K562 (cell line): ENCODE measurements at regions not wholly inside any gene's neighbourhood (a gene's known extent, or its start where the extent isn't known, plus 50 kb on each side); places are given as distances from the start of the nearest gene placed in this dataset.

Experiments used
- ATAC-seq: fragments of 200-7000 bp; cut with Tn5 transposase; 3 replicates; pipeline ENCODE4 v1.9.1; 2020; ENCODE audit warnings: moderate library complexity
- BruUV-seq: library from RNA; stranded (reverse); fragments of 400-500 nt; replicated peaks from 2 replicates; lab custom pipeline; 2021; lab: Mats Ljungman, UMichigan
- CTCF ChIA-PET: fragments of 300-600 bp; formaldehyde crosslinking; extraction: SDS; loops from one replicate; lab custom pipeline; 2021; ENCODE audit warnings: low intra/inter-chr PET ratio; lab: Yijun Ruan, JAX
- POLR2A ChIA-PET: fragments of 300-600, 350-650 bp; sonication (Branson Sonifier 250); formaldehyde crosslinking; extraction: SDS; loops from one replicate; lab custom pipeline; 2021; ENCODE audit warnings: antibody characterized with exemption, inconsistent platforms; lab: Yijun Ruan, JAX
- DNase-seq, 4 experiments: peaks; one replicate each; pipeline versions ENCODE4 v3.0.0 to v3.0.0-alpha.2; 2011 to 2018; ENCODE audit warnings: low spot score in 3 of 4, mixed read lengths in 3 of 4; ENCODE audit errors: extremely low read depth in 1 of 4
- FAIRE-seq: peaks from 2 replicates; lab custom pipeline; 2011; peaks lifted over from hg19 to GRCh38; lab: Jason Lieb, UNC
- H2AFZ ChIP-seq: 2 replicates; pipeline ENCODE4 v1.6.0; 2011; ENCODE audit warnings: low read depth, low read length, control low read depth, inconsistent platforms
- H3K27ac ChIP-seq: fragments of 200-600 bp; 3 replicates; pipeline ENCODE4 v1.8.0; 2011; ENCODE audit warnings: low read depth, mild to moderate bottlenecking, control low read depth, inconsistent platforms, low read length, moderate library complexity, mixed read lengths; ENCODE audit errors: extremely low read depth
- H3K27me3 ChIP-seq, 2 experiments: fragments of 300-600 bp in 1 of 2; 2 replicates in 1 of 2; 3 replicates in 1 of 2; pipeline versions ENCODE4 v1.6.0 to v1.8.0; 2011; ENCODE audit warnings: inconsistent platforms in 2 of 2, low read length in 2 of 2, mild to moderate bottlenecking in 1 of 2, mixed read lengths in 1 of 2, moderate library complexity in 1 of 2; ENCODE audit not compliant: control insufficient read depth in 2 of 2, insufficient read depth in 2 of 2
- H3K36me3 ChIP-seq: fragments of 300-600 bp; 3 replicates; pipeline ENCODE4 v1.8.0; 2011; ENCODE audit warnings: mild to moderate bottlenecking, low read length, inconsistent platforms; ENCODE audit not compliant: control insufficient read depth, insufficient read depth
- H3K4me1 ChIP-seq, 2 experiments: fragments of 200-600 bp in 1 of 2; replicated peaks in 1 of 2; 2 replicates in 1 of 2; 3 replicates in 1 of 2; pipeline versions ENCODE4 v1.5.1 to v1.8.0; 2011; ENCODE audit warnings: inconsistent platforms in 2 of 2, low read length in 2 of 2, mild to moderate bottlenecking in 1 of 2, mixed read lengths in 1 of 2, moderate library complexity in 1 of 2; ENCODE audit not compliant: control insufficient read depth in 2 of 2, insufficient read depth in 2 of 2
- H3K4me2 ChIP-seq: 2 replicates; pipeline ENCODE4 v1.6.1; 2011; ENCODE audit warnings: low read length, control low read depth, inconsistent platforms, mixed read lengths; ENCODE audit not compliant: insufficient read depth
- H3K4me3 ChIP-seq: fragments of 200-600 bp; sonication (generic), shearing (Covaris generic); 2 replicates; pipeline ENCODE4 v1.5.1; 2016; ENCODE audit warnings: control low read depth, inconsistent platforms
- H3K79me2 ChIP-seq: fragments of 200-600 bp; 3 replicates; pipeline ENCODE4 v1.8.0; 2011; ENCODE audit warnings: low read length, inconsistent platforms; ENCODE audit not compliant: control insufficient read depth, insufficient read depth
- H3K9ac ChIP-seq, 2 experiments: 2 replicates each; pipeline versions ENCODE4 v1.6.0 to v1.6.1; 2011; ENCODE audit warnings: low read depth in 2 of 2, low read length in 2 of 2, control low read depth in 1 of 2, inconsistent platforms in 1 of 2, mild to moderate bottlenecking in 1 of 2, mixed read lengths in 1 of 2; ENCODE audit not compliant: insufficient read depth in 1 of 2
- H3K9me1 ChIP-seq: one replicate; pipeline ENCODE4 v1.6.0; 2011; ENCODE audit warnings: inconsistent platforms, mild to moderate bottlenecking, low read length, moderate library complexity; ENCODE audit not compliant: control insufficient read depth, insufficient read depth
- H3K9me3 ChIP-seq: replicated peaks from 2 replicates; pipeline ENCODE4 v1.5.1; 2011; ENCODE audit warnings: low read depth, low read length, inconsistent platforms; ENCODE audit not compliant: control insufficient read depth, insufficient read depth
- H4K20me1 ChIP-seq: replicated peaks from 2 replicates; pipeline ENCODE4 v1.6.1; 2011; ENCODE audit warnings: low read length, inconsistent platforms, mixed read lengths; ENCODE audit not compliant: control insufficient read depth, insufficient read depth
- BDP1 ChIP-seq: IDR thresholded peaks from 3 replicates; pipeline ENCODE4 v1.6.1; 2011; ENCODE audit not compliant: insufficient read length, insufficient read depth
- CREB5 ChIP-seq: fragments of 250-450 bp; sonication (Bioruptor Pico); IDR thresholded peaks from 2 replicates; pipeline ENCODE4 v1.5.0; 2020; ENCODE audit warnings: mild to moderate bottlenecking
- CREM ChIP-seq: IDR thresholded peaks from 2 replicates; pipeline ENCODE4 v1.6.1; 2014; ENCODE audit warnings: antibody characterized with exemption, low read depth
- DDX20 ChIP-seq: fragments of 450-650 bp; IDR thresholded peaks from 2 replicates; pipeline ENCODE4 v1.6.1; 2016; ENCODE audit warnings: missing genetic modification characterization, low read depth, mild to moderate bottlenecking, missing compliant biosample characterization, moderate library complexity
- GATAD2A ChIP-seq: fragments of 450-650 bp; IDR thresholded peaks from 2 replicates; pipeline ENCODE4 v1.6.1; 2017
- IFI16 ChIP-seq: fragments of 250-450 bp; sonication (Bioruptor Pico); IDR thresholded peaks from 2 replicates; pipeline ENCODE4 v2.1.2; 2022; ENCODE audit warnings: mild to moderate bottlenecking, inconsistent platforms
- MCM2 ChIP-seq: fragments of 450-650 bp; IDR thresholded peaks from 2 replicates; pipeline ENCODE4 v1.6.1; 2017; ENCODE audit warnings: low read depth, mild to moderate bottlenecking
- MXD1 ChIP-seq: fragments of 250-450 bp; sonication (Bioruptor Pico); IDR thresholded peaks from 2 replicates; pipeline ENCODE4 v1.8.0; 2021; ENCODE audit warnings: borderline replicate concordance, mild to moderate bottlenecking, moderate library complexity; ENCODE audit not compliant: poor library complexity, severe bottlenecking
- PHF20 ChIP-seq: fragments of 450-650 bp; IDR thresholded peaks from 2 replicates; pipeline ENCODE4 v1.6.1; 2018; ENCODE audit not compliant: partially characterized antibody
- POLR2AphosphoS5 ChIP-seq: IDR thresholded peaks from 2 replicates; pipeline ENCODE4 v1.6.1; 2011; ENCODE audit warnings: mild to moderate bottlenecking, low read depth, low read length, moderate library complexity; ENCODE audit not compliant: control insufficient read depth, insufficient read depth
- RAD51 ChIP-seq: fragments of 450-650 bp; IDR thresholded peaks from 2 replicates; pipeline ENCODE4 v1.7.1; 2016; ENCODE audit warnings: low read depth, mild to moderate bottlenecking, borderline replicate concordance
- SMARCA4 ChIP-seq: fragments of 450-650 bp; IDR thresholded peaks from 2 replicates; pipeline ENCODE4 v1.6.1; 2016
- ZNF77 ChIP-seq: fragments of 250-450 bp; sonication (Bioruptor Pico); IDR thresholded peaks from 2 replicates; pipeline ENCODE4 v1.5.0; 2020
- WGBS: fragments of 100-300 bp; shearing (Covaris generic); methylation state at CpG from one replicate; pipeline ENCODE4 v1.1.6; 2016; ENCODE audit warnings: low coverage, mixed read lengths; ENCODE audit not compliant: insufficient coverage; ENCODE audit errors: missing lambda C conversion rate; 5-methylcytosine and 5-hydroxymethylcytosine counted together
- in situ Hi-C: fragments of 300-500 bp; cut with MboI; formaldehyde crosslinking; loops from 4 replicates; pipeline ENCODE4 v1.15.0; 2018; ENCODE audit warnings: inconsistent platforms, mixed read lengths
- intact Hi-C: fragments of 100-400 bp; cut with micrococcal nuclease; formaldehyde crosslinking; loops from 2 replicates; pipeline ENCODE4 v1.14.2; 2022

- Histone ChIP-seq H3K27me3 (no peaks in the 10 kb centered on the region), H3K27ac (no peak overlapping the region), H3K79me2 (no peaks in the 10 kb centered on the region), H2AFZ (no peak overlapping the region), H3K4me3 (no peak overlapping the region), H3K9ac (no peak overlapping the region), H3K4me1 (no peaks in the 10 kb centered on the region; a peak in 1 of 5 replicates), H3K4me2 (no peak overlapping the region), H3K9me3 (no peaks in the 10 kb centered on the region), H3K36me3 (no peaks in the 10 kb centered on the region), H4K20me1 (no peaks in the 10 kb centered on the region), H3K9me1 (no peaks in the 10 kb centered on the region)
- ATAC-seq (no peak), FAIRE-seq (no peak), DNase-seq (no peak)
- TF ChIP-seq PHF20, result no peak
- no peak for TF ChIP-seq BDP1
- no peak for TF ChIP-seq ZNF77 (CRISPR knock-in tag)
- TF ChIP-seq CREB5 (CRISPR knock-in tag), result no peak
- TF ChIP-seq SMARCA4, result no peak
- TF ChIP-seq DDX20 (tag), result no peak
- no peak for TF ChIP-seq MXD1 (CRISPR knock-in tag)
- no peak for TF ChIP-seq RAD51
- no peak for TF ChIP-seq POLR2AphosphoS5
- TF ChIP-seq GATAD2A, result no peak
- no peak for TF ChIP-seq IFI16 (CRISPR knock-in tag)
- no peak for TF ChIP-seq MCM2
- no peak for TF ChIP-seq CREM
- no TSS peak for BruUV-seq
- in situ Hi-C loops (no loop called here), intact Hi-C loops (no loop called here)
- ChIA-PET CTCF (no interaction called here), POLR2A (no interaction called here)
- 17% methylated on average over 2 of the region's 2 CpGs for WGBS
Measured at GRCh38 chr12:105848286-105848685, 290.5 kb downstream of the NUAK1 start.
